HFF-Myc (cell line): ENCODE measurements at regions not wholly inside any gene's neighbourhood (a gene's known extent, or its start where the extent isn't known, plus 50 kb on each side); places are given as distances from the start of the nearest gene placed in this dataset.

ENCODE experiments used
- DNase-seq: peaks from one replicate; pipeline ENCODE4 v3.0.0-alpha.2; 2011; ENCODE audit warnings: low read depth; ENCODE audit errors: extremely low read depth
- H3K4me3 ChIP-seq: replicated peaks from 2 replicates; pipeline ENCODE4 v1.5.1; 2011; ENCODE audit warnings: low read depth, mild to moderate bottlenecking, control low read depth, low read length
- CTCF ChIP-seq: IDR thresholded peaks from 2 replicates; pipeline ENCODE4 v1.5.1; 2012; ENCODE audit warnings: mild to moderate bottlenecking, low read depth, low read length, control low read depth; ENCODE audit errors: missing control alignments

- no peak for TF ChIP-seq CTCF
- DNase-seq, result peak; percentile 91
- peak overlapping the region; percentile 28 for H3K4me3 ChIP-seq
These were observed 134.0 kb upstream of the IL12A start for GRCh38 chr3:159854500-159855124.

DNA sequence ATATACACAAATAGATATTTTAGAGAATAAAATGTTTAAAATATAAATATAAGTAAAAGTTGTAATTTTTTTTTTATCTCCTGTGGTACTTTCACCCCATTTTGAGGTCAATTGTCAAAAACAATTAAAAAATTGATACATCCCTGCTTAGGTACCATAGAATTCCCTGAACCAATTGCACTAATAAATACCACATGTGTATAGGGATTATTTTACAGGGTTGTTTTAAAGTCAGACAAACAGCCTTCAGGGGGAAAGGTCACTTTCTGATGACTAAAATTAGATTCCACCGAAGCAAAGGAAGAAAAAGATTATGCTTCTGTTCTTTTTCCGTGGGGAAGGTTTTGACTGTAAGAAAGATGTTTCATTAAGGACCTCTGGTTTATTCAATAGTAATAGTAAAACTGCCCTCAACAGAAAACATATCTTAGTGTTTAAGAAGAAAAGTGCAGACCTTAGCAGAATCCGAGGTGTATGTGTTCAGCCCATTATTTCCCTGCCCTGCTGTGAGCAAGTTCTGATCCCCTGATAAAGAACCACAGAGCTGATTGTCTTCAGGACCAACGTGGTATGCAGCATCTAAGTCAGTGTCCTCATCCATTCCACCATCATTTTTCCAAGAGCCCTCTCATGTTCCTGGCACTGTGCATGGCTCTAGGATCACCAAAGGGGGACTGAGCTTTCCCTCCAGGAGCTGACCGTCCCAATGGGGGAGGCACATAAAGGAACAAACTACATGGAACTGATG is 132.9 kb upstream of the IL12A start:
- DNase-seq, result peak; percentile 51
- no peak for TF ChIP-seq CTCF
- H3K4me3 ChIP-seq, result no peak overlapping the region

DNA sequence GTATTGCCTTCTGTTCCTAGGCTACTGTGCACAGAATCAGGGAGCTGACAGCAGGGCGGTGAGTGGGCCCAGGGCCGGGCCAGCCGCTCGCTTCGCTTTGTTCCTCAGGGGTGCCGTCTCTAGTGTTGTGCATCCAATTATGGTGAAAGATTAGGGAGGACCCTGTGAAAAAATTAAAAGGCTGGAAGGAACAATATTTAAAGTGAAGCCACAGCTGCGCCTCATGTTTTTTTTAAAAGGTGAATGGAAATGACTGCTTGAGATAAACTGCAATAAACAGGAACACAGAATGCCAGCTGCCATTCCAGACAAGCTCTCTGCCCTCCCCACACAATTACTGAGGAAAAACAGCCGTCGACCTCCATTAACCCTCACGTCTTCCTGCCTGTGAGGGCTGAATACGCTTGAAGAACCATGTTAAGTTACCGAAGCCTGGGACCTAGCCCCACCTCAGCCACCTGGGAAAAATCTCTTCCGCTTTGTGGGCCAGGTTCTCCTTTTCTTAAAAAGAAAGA is 132.0 kb upstream of the IL12A start:
- TF ChIP-seq CTCF, result no peak
- no peak for DNase-seq
- no peak overlapping the region for H3K4me3 ChIP-seq

GRCh38 chr3:159857840-159858239 is 130.8 kb upstream of the IL12A start:
- no peak for TF ChIP-seq CTCF
- no peak overlapping the region for H3K4me3 ChIP-seq
- no peak for DNase-seq

DNA sequence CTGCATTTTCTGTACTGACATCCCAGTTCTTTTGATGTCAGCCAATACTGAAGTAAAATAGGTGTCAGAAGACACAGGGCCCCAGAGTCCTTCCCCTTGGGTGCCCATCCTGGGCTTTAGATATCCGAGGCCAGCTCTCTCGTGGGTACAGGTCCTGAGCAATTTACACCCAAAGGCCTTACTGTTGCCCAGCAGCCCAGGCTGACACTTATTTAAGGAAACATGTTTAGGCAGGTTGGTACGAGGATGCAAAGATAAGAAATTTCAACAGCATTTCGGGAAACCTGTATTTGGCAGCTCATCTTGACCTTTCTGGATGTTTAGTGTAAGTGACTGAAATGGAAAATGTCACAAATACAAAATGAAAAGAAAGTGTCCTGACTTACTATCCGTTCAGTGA is 130.0 kb upstream of the IL12A start:
- no peak overlapping the region for H3K4me3 ChIP-seq

GRCh38 chr3:159859424-159859823 is 129.2 kb upstream of the IL12A start:
- H3K4me3 ChIP-seq, result no peak overlapping the region
- no peak for TF ChIP-seq CTCF
- peak; percentile 44 for DNase-seq

More for the DNA sequence above, 130.0 kb upstream of the IL12A start:
- TF ChIP-seq CTCF, result no peak
- no peak for DNase-seq
